Testis (tissue), 2 donors: ENCODE measurements at regions not wholly inside any gene's neighbourhood (a gene's known extent, or its start where the extent isn't known, plus 50 kb on each side); places are given as distances from the start of the nearest gene placed in this dataset.

ENCODE experiments used
- DNase-seq: peaks from one replicate; pipeline ENCODE4 v3.0.0-alpha.2; 2019
- H3K27ac ChIP-seq, 2 donors: fragments of 200-600 bp; sonication (generic); one replicate each; pipeline ENCODE4 v1.5.1; 2019
- H3K27me3 ChIP-seq: fragments of 200-600 bp; sonication (generic); one replicate; pipeline ENCODE4 v1.5.1; 2019
- H3K36me3 ChIP-seq: fragments of 200-600 bp; sonication (generic); one replicate; pipeline ENCODE4 v1.5.1; 2017; ENCODE audit warnings: low read depth; ENCODE audit errors: missing control alignments
- H3K4me1 ChIP-seq: fragments of 200-600 bp; sonication (generic); one replicate; pipeline ENCODE4 v1.5.1; 2019
- H3K4me3 ChIP-seq, 2 donors: fragments of 200-600 bp; sonication (generic); one replicate each; pipeline ENCODE4 v1.5.1; 2017 to 2019
- H3K9me3 ChIP-seq: fragments of 200-600 bp; sonication (generic); one replicate; pipeline ENCODE4 v1.5.1; 2017
- CTCF ChIP-seq, 3 experiments: fragments of 450-650 bp in 2 of 3; fragments of 200-600 bp in 1 of 3; sonication (generic) in 1 of 3; IDR thresholded peaks; one replicate each; pipeline ENCODE4 v1.5.1; 2016 to 2019; ENCODE audit warnings: antibody characterized with exemption in 3 of 3, mild to moderate bottlenecking in 2 of 3, moderate library complexity in 1 of 3
- POLR2A ChIP-seq: fragments of 450-650 bp; IDR thresholded peaks from one replicate; pipeline ENCODE4 v1.6.1; 2017; ENCODE audit warnings: antibody characterized with exemption, mild to moderate bottlenecking, moderate library complexity
- WGBS, 2 donors: methylation state at CpG; one replicate each; pipeline ENCODE4 v1.1.5; 2018; 5-methylcytosine and 5-hydroxymethylcytosine counted together
- intact Hi-C: fragments of 100-400 bp; cut with DNase I; formaldehyde crosslinking; loops from one replicate; pipeline ENCODE4 v1.15.1; 2023; ENCODE audit warnings: low total_unique reads

DNA sequence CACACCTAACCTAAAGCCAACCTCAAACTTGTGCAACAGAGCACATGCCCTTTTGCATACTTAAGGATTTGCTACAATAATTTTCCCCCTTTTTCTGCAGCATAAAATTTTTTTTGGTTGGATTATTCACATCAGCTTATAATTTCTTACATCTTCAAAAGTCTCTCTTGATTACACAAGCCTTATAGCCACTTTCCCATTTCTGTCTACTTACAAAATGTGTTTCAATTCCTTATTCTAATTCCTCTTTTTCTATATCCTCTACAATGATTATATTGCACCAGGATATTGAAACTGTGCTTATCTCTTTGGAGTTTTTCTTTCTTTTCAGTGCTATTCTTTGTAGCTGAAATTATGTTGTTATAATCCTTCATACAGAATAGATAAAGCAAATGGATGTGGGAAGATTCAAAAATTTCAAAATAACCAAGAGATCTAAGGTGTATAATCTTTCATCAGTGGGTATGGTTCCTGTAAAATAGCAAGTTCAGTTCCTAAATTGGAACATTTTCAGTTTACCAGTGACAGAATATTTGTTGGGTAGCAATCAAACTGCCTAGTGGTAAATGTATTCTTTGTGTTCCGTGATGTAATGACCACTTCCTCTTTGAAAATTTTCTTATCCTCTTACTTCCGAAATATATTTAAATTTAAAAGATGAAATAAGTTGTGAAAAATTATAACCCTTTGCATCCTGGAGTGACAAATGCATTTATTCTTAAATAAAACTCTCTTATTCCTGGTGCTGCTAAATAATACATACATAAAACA lies 386.8 kb upstream of the CHD1 start:
- WGBS, 2 donors: 63 to 68% methylated on average over 2 of the region's 2 CpGs
- H3K27ac ChIP-seq: no peak overlapping the region
- intact Hi-C loops: no loop called here
- H3K4me1 ChIP-seq: no peaks in the 10 kb centered on the region
- no peak for DNase-seq
- no peaks in the 10 kb centered on the region for H3K9me3 ChIP-seq
- no peak for TF ChIP-seq POLR2A
- no peak for TF ChIP-seq CTCF (IDR thresholded peaks at IDR 0.05)
- no peak overlapping the region for H3K4me3 ChIP-seq
- no peaks in the 10 kb centered on the region for H3K36me3 ChIP-seq
- H3K27me3 ChIP-seq: no peaks in the 10 kb centered on the region

- no peak for DNase-seq
- intact Hi-C loops: no loop called here
Measured at GRCh38 chr5:99314721-99315120, 385.9 kb upstream of the CHD1 start.

DNA sequence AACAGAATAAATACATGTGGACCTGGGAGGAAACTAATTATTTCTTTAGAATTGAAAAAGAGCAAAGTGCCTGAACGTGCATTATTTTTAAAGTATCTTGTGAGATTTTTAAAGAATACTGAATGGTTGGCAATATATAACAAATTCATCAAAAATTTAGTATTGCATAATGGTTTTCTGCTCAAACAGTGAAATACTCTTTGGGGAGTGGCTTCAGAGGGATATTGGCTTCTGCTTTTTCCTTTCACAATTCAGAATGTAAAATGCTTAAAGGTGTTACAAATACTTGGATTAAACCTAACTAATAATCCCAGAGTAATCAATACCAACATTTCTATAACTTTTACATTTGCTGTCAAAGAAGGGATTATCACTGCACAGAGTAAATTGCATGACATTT lies 379.3 kb upstream of the CHD1 start:
- intact Hi-C loops: no loop called here
- Histone ChIP-seq H3K4me1 (no peaks in the 10 kb centered on the region), H3K9me3 (no peaks in the 10 kb centered on the region), H3K4me3 (no peak overlapping the region), H3K36me3 (no peaks in the 10 kb centered on the region), H3K27me3 (no peaks in the 10 kb centered on the region), H3K27ac (no peak overlapping the region)
- DNase-seq: no peak
- WGBS, 2 donors: 62 to 72% methylated on average over 1 of the region's 1 CpG
- TF ChIP-seq CTCF (IDR thresholded peaks at IDR 0.05): no peak

More at GRCh38 chr5:99314721-99315120, 385.9 kb upstream of the CHD1 start:
- 63 to 68% methylated on average over 2 of the region's 2 CpGs for WGBS, 2 donors
- Histone ChIP-seq H3K4me3 (no peak overlapping the region), H3K27me3 (no peaks in the 10 kb centered on the region), H3K36me3 (no peaks in the 10 kb centered on the region), H3K4me1 (no peaks in the 10 kb centered on the region), H3K27ac (no peak overlapping the region), H3K9me3 (no peaks in the 10 kb centered on the region)
- TF ChIP-seq POLR2A: no peak
- no peak for TF ChIP-seq CTCF (IDR thresholded peaks at IDR 0.05)

- H3K4me1 ChIP-seq: no peaks in the 10 kb centered on the region
- 56 to 70% methylated on average over 4 of the region's 4 CpGs for WGBS, 2 donors
- DNase-seq: no peak
- H3K27ac ChIP-seq: no peak overlapping the region
- H3K27me3 ChIP-seq: no peaks in the 10 kb centered on the region
- H3K4me3 ChIP-seq: no peak overlapping the region
- intact Hi-C loops: no loop called here
- H3K36me3 ChIP-seq: no peaks in the 10 kb centered on the region
- TF ChIP-seq POLR2A (no peak), CTCF (IDR thresholded peaks at IDR 0.05) (no peak)
- H3K9me3 ChIP-seq: no peaks in the 10 kb centered on the region
Measured at GRCh38 chr5:99305045-99305580, 376.3 kb upstream of the CHD1 start.

DNA sequence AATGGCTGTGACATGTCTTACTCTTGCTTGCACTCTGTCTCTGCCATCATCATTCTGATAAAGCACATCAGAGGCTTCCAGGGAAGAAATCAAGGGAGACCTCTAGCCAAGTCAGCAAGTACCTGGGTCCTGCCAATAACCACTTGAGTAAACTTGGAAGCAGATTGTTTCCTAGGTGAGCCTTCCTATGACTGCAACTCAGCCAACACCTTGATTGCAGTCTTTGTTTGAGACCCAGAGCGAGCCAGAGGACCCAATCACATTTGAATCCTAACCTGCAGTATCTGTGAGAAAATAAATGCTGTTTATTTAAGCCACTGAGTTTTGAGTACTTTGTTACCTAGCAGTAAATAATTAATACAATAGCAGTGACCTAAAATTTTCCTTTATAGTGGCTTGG lies 356.8 kb upstream of the CHD1 start:
- 90 to 96% methylated on average over 1 of the region's 1 CpG for WGBS, 2 donors
- H3K27ac ChIP-seq: no peak overlapping the region
- no peaks in the 10 kb centered on the region for H3K36me3 ChIP-seq
- no peaks in the 10 kb centered on the region for H3K27me3 ChIP-seq
- no peak for DNase-seq
- H3K4me1 ChIP-seq: no peaks in the 10 kb centered on the region
- H3K4me3 ChIP-seq: no peak overlapping the region
- intact Hi-C loops: no loop called here
- no peaks in the 10 kb centered on the region for H3K9me3 ChIP-seq
- TF ChIP-seq CTCF (IDR thresholded peaks at IDR 0.05) (no peak), POLR2A (no peak)
